ENCODE measurements at regions not wholly inside any gene's neighbourhood (a gene's known extent, or its start where the extent isn't known, plus 50 kb on each side); places are given as distances from the start of the nearest gene placed in this dataset.
A peak's percentile ranks its signal among the peaks of the same experiment; 100 is the strongest.

GRCh38 chr10:34905200-34905927, 90.3 kb upstream of the PARD3 start:
- intact Hi-C loops (cut with micrococcal nuclease) = no loop called here
- H3K4me2 ChIP-seq (replicated peaks; ENCODE audit: extremely low read depth, low read length, poor library complexity, severe bottlenecking) = no peak overlapping the region
- no peak for TF ChIP-seq CTCF (IDR thresholded peaks at IDR 0.05)
- no peaks in the 10 kb centered on the region for H3K36me3 ChIP-seq (replicated peaks in 1 of 2; ENCODE audit: control insufficient read depth in 1 of 2, insufficient read depth in 2 of 2, low read length in 2 of 2)
- Mint-ChIP-seq H3K36me3 (no peaks in the 10 kb centered on the region), H3K9me3 (peaks cover 0 to 10% (median 3%) of the 10 kb centered on the region in 7 donors), H3K4me1 (no peaks in the 10 kb centered on the region), H3K27ac (peak overlapping the region in 1 of 7 donors; percentile 57), H3K27me3 (ENCODE audit: low read depth in 3 of 3) (peaks cover 5 to 19% (median 7%) of the 10 kb centered on the region in 3 donors), H3K4me3 (no peak overlapping the region)
- no peak overlapping the region for H2AFZ ChIP-seq (ENCODE audit: insufficient read depth, low read depth, low read length, poor library complexity, severe bottlenecking)
- 78% methylated on average over 6 of the region's 9 CpGs for WGBS (ENCODE audit: insufficient coverage)
- H3K9ac ChIP-seq (ENCODE audit: insufficient read depth, low read length, poor library complexity, severe bottlenecking) = no peak overlapping the region
- no peaks in the 10 kb centered on the region for H4K20me1 ChIP-seq (ENCODE audit: insufficient read depth, low read length)
- no peaks in the 10 kb centered on the region for H3K9me3 ChIP-seq (replicated peaks in 1 of 2; ENCODE audit: control insufficient read depth in 1 of 2, insufficient read depth in 1 of 2, low read length in 2 of 2)
- H3K4me1 ChIP-seq (ENCODE audit: control insufficient read depth in 1 of 2, insufficient read depth in 2 of 2, low read length in 2 of 2) = no peaks in the 10 kb centered on the region
- H3K79me2 ChIP-seq (ENCODE audit: insufficient read depth, low read length) = no peaks in the 10 kb centered on the region
- no peaks in the 10 kb centered on the region for H3K27me3 ChIP-seq (ENCODE audit: control insufficient read depth in 2 of 2, insufficient read depth in 2 of 2, low read length in 2 of 2)
- no peak for DNase-seq
- H3K27ac ChIP-seq (ENCODE audit: low read depth in 1 of 2, low read length in 2 of 2) = no peak overlapping the region
- no peak overlapping the region for H3K4me3 ChIP-seq (replicated peaks in 1 of 3; ENCODE audit: low read depth in 2 of 3, low read length in 3 of 3)

- Mint-ChIP-seq H3K27ac (no peak overlapping the region), H3K27me3 (ENCODE audit: low read depth in 3 of 3) (peaks cover 5 to 17% (median 7%) of the 10 kb centered on the region in 3 donors), H3K9me3 (peaks cover 0 to 12% (median 3%) of the 10 kb centered on the region in 7 donors), H3K4me1 (no peaks in the 10 kb centered on the region), H3K4me3 (no peak overlapping the region), H3K36me3 (no peaks in the 10 kb centered on the region)
- intact Hi-C loops (cut with micrococcal nuclease) = no loop called here
- no peak overlapping the region for H3K4me3 ChIP-seq (replicated peaks in 1 of 3; ENCODE audit: low read depth in 2 of 3, low read length in 3 of 3)
- H3K4me2 ChIP-seq (replicated peaks; ENCODE audit: extremely low read depth, low read length, poor library complexity, severe bottlenecking) = no peak overlapping the region
- no peak for TF ChIP-seq CTCF (IDR thresholded peaks at IDR 0.05)
- no peaks in the 10 kb centered on the region for H3K79me2 ChIP-seq (ENCODE audit: insufficient read depth, low read length)
- peaks cover 0 to 3% of the 10 kb centered on the region in 2 donors for H3K9me3 ChIP-seq (replicated peaks in 1 of 2; ENCODE audit: control insufficient read depth in 1 of 2, insufficient read depth in 1 of 2, low read length in 2 of 2)
- H3K9ac ChIP-seq (ENCODE audit: insufficient read depth, low read length, poor library complexity, severe bottlenecking) = no peak overlapping the region
- 89% methylated on average over 3 of the region's 6 CpGs for WGBS (ENCODE audit: insufficient coverage)
- no peak overlapping the region for H2AFZ ChIP-seq (ENCODE audit: insufficient read depth, low read depth, low read length, poor library complexity, severe bottlenecking)
- H4K20me1 ChIP-seq (ENCODE audit: insufficient read depth, low read length) = no peaks in the 10 kb centered on the region
- H3K27ac ChIP-seq (ENCODE audit: low read depth in 1 of 2, low read length in 2 of 2) = no peak overlapping the region
- no peak for DNase-seq
- no peaks in the 10 kb centered on the region for H3K4me1 ChIP-seq (ENCODE audit: control insufficient read depth in 1 of 2, insufficient read depth in 2 of 2, low read length in 2 of 2)
- no peaks in the 10 kb centered on the region for H3K27me3 ChIP-seq (ENCODE audit: control insufficient read depth in 2 of 2, insufficient read depth in 2 of 2, low read length in 2 of 2)
- no peaks in the 10 kb centered on the region for H3K36me3 ChIP-seq (replicated peaks in 1 of 2; ENCODE audit: control insufficient read depth in 1 of 2, insufficient read depth in 2 of 2, low read length in 2 of 2)
These were observed 89.1 kb upstream of the PARD3 start for GRCh38 chr10:34904191-34904590.

Measured in CD14-positive monocyte (primary cell).